PC-9 (cell line): ENCODE measurements at regions not wholly inside any gene's neighbourhood (a gene's known extent, or its start where the extent isn't known, plus 50 kb on each side); places are given as distances from the start of the nearest gene placed in this dataset.

ENCODE experiments used
- BruUV-seq: library from RNA; stranded (reverse); fragments of 400-500 nt; replicated peaks from 2 replicates; lab custom pipeline; 2021; lab: Mats Ljungman, UMichigan
- CTCF ChIA-PET: fragments of 300-600 bp; sonication (Branson Sonifier 250); formaldehyde crosslinking; loops from one replicate; lab custom pipeline; 2022; ENCODE audit warnings: antibody characterized with exemption; lab: Charles Lee
- POLR2A ChIA-PET: fragments of 300-600 bp; sonication (Branson Sonifier 250); formaldehyde crosslinking; loops from one replicate; lab custom pipeline; 2022; ENCODE audit warnings: antibody characterized with exemption; ENCODE audit not compliant: unreplicated experiment; lab: Charles Lee
- DNase-seq, 2 experiments: peaks; one replicate each; pipeline versions ENCODE4 v3.0.0 to v3.0.0-alpha.2; 2015 to 2022; ENCODE audit warnings: mixed read lengths in 1 of 2
- H2AFZ ChIP-seq: fragments of 200-600 bp; sonication (generic); 2 replicates; pipeline ENCODE4 v1.8.1; 2017; ENCODE audit warnings: antibody characterized with exemption
- H3F3A ChIP-seq: fragments of 200-600 bp; sonication (generic); 2 replicates; pipeline ENCODE4 v1.8.1; 2017; ENCODE audit warnings: antibody characterized with exemption, mild to moderate bottlenecking, low read depth; ENCODE audit not compliant: insufficient read depth
- H3K27ac ChIP-seq: fragments of 200-600 bp; sonication (generic); 2 replicates; pipeline ENCODE4 v1.6.1; 2016; ENCODE audit warnings: mixed run types
- H3K27me3 ChIP-seq: fragments of 200-600 bp; sonication (generic); 2 replicates; pipeline ENCODE4 v1.6.1; 2016; ENCODE audit warnings: low read depth, mixed run types; ENCODE audit not compliant: insufficient read depth
- H3K36me3 ChIP-seq: fragments of 200-600 bp; sonication (generic); 2 replicates; pipeline ENCODE4 v1.6.1; 2016; ENCODE audit warnings: low read depth, mixed run types
- H3K4me1 ChIP-seq: fragments of 200-600 bp; sonication (generic); replicated peaks from 2 replicates; pipeline ENCODE4 v1.6.1; 2016; ENCODE audit warnings: mixed run types; ENCODE audit not compliant: insufficient read depth
- H3K4me2 ChIP-seq: fragments of 200-600 bp; sonication (generic); 2 replicates; pipeline ENCODE4 v1.6.1; 2017; ENCODE audit warnings: mixed run types
- H3K4me3 ChIP-seq: fragments of 200-600 bp; sonication (generic); 2 replicates; pipeline ENCODE4 v1.6.1; 2016; ENCODE audit warnings: mixed run types
- H3K79me2 ChIP-seq: fragments of 200-600 bp; sonication (generic); 2 replicates; pipeline ENCODE4 v1.6.1; 2017; ENCODE audit warnings: low read depth, mixed run types
- H3K9me2 ChIP-seq: fragments of 200-600 bp; sonication (generic); 2 replicates; pipeline ENCODE4 v1.8.1; 2017; ENCODE audit warnings: mild to moderate bottlenecking; ENCODE audit not compliant: insufficient read depth
- H3K9me3 ChIP-seq: fragments of 200-600 bp; sonication (generic); 2 replicates; pipeline ENCODE4 v1.8.1; 2016; ENCODE audit warnings: low read depth; ENCODE audit not compliant: insufficient read depth
- H4K20me1 ChIP-seq: fragments of 200-600 bp; sonication (generic); 2 replicates; pipeline ENCODE4 v1.8.1; 2017; ENCODE audit not compliant: insufficient read depth
- CTCF ChIP-seq: fragments of 200-600 bp; sonication (generic); conservative IDR thresholded peaks from 2 replicates; pipeline ENCODE4 v1.6.1; 2017; ENCODE audit warnings: mixed run types, antibody characterized with exemption, mild to moderate bottlenecking, moderate library complexity
- EZH2 ChIP-seq: fragments of 200-600 bp; sonication (generic); IDR thresholded peaks from 2 replicates; pipeline ENCODE4 v1.8.0; 2017; ENCODE audit warnings: antibody characterized with exemption, low read depth
- intact Hi-C: fragments of 100-400 bp; cut with micrococcal nuclease; formaldehyde crosslinking; loops from one replicate; pipeline ENCODE4 v1.10.0; 2022; ENCODE audit not compliant: unreplicated experiment

GRCh38 chr18:1392046-1392445, 487.4 kb downstream of the ADCYAP1 start:
- Histone ChIP-seq H3K4me3 (no peak overlapping the region), H3K36me3 (peaks cover 12% of the 10 kb centered on the region; the same call in 1 of the 2 replicates), H3K79me2 (peaks cover 43% of the 10 kb centered on the region), H3K9me2 (no peaks in the 10 kb centered on the region; the same call in 1 of the 2 replicates), H3K4me2 (no peak overlapping the region), H3K27ac (no peak overlapping the region), H3K27me3 (no peaks in the 10 kb centered on the region), H2AFZ (no peak overlapping the region), H3K4me1 (peaks cover 27% of the 10 kb centered on the region), H3K9me3 (peaks cover 2% of the 10 kb centered on the region), H4K20me1 (0 out of 2 replicates have a peak, but pooled peaks cover 3% of the 10 kb centered on the region), H3F3A (no peaks in the 10 kb centered on the region)
- intact Hi-C loops, result no loop called here
- DNase-seq, result no peak
- TF ChIP-seq EZH2, result no peak
- TF ChIP-seq CTCF, result no peak
- no TSS peak for BruUV-seq
- POLR2A ChIA-PET, result no interaction called here
- CTCF ChIA-PET, result no interaction called here

- intact Hi-C loops, result no loop called here
- Histone ChIP-seq H4K20me1 (0 out of 2 replicates have a peak, but pooled peaks cover 3% of the 10 kb centered on the region), H3K9me2 (no peaks in the 10 kb centered on the region; the same call in 1 of the 2 replicates), H3K4me3 (no peak overlapping the region), H3K79me2 (peaks cover 43% of the 10 kb centered on the region), H3K9me3 (peaks cover 2% of the 10 kb centered on the region), H2AFZ (no peak overlapping the region), H3K27ac (no peak overlapping the region), H3K27me3 (no peaks in the 10 kb centered on the region), H3K4me2 (no peak overlapping the region), H3F3A (no peaks in the 10 kb centered on the region), H3K36me3 (peaks cover 12% of the 10 kb centered on the region; the same call in 1 of the 2 replicates), H3K4me1 (peaks cover 27% of the 10 kb centered on the region)
- no TSS peak for BruUV-seq
- no peak for DNase-seq
- CTCF ChIA-PET, result interaction anchor here (0.6 kb wide), 1 partner anchor 45 kb away, joined by 3 read pairs; no protein-coding TSS in a partner anchor
- POLR2A ChIA-PET, result no interaction called here
- TF ChIP-seq EZH2, result no peak
- TF ChIP-seq CTCF, result no peak
Observed at GRCh38 chr18:1392865-1393734, 488.4 kb downstream of the ADCYAP1 start.

GRCh38 chr18:1393929-1394328, 489.3 kb downstream of the ADCYAP1 start:
- POLR2A ChIA-PET, result no interaction called here
- H3K79me2 ChIP-seq, result peaks cover 43% of the 10 kb centered on the region
- CTCF ChIA-PET, result no interaction called here
- no peaks in the 10 kb centered on the region for H3F3A ChIP-seq
- H3K4me2 ChIP-seq, result peak overlapping the region; percentile 12; the same call in 1 of the 2 replicates
- peaks cover 2% of the 10 kb centered on the region for H3K9me3 ChIP-seq
- DNase-seq, result no peak
- H4K20me1 ChIP-seq, result 0 out of 2 replicates have a peak, but pooled peaks cover 3% of the 10 kb centered on the region
- peaks cover 27% of the 10 kb centered on the region for H3K4me1 ChIP-seq
- BruUV-seq, result no TSS peak
- no peak for TF ChIP-seq CTCF
- TF ChIP-seq EZH2, result no peak
- no peaks in the 10 kb centered on the region; the same call in none of the 2 replicates for H3K9me2 ChIP-seq
- intact Hi-C loops, result no loop called here
- no peak overlapping the region for H2AFZ ChIP-seq
- H3K4me3 ChIP-seq, result no peak overlapping the region
- H3K36me3 ChIP-seq, result peaks cover 12% of the 10 kb centered on the region; the same call in 1 of the 2 replicates
- H3K27ac ChIP-seq, result peak overlapping the region; percentile 40; the same call in 1 of the 2 replicates
- no peaks in the 10 kb centered on the region for H3K27me3 ChIP-seq
